ENCODE measurements at regions not wholly inside any gene's neighbourhood (a gene's known extent, or its start where the extent isn't known, plus 50 kb on each side); places are given as distances from the start of the nearest gene placed in this dataset.

DNA sequence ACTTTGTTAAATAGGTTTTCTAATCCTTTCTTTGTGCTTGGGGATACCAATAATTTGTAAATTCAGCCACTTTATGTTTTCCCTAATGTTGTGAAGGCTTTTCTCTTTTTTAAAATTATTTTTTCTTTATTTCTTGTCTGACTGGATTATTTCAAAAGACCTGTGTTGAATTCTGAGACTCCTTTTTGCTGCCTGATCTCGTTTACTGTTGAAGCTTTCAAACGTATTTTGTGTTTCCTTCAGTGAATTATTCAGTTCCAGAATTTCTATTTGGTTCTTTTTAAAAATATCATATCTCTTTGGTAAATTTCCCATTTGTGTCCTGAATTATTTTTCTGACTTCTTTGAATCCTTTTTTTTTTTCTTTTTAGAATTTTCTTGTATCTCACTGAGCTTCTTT, 241.6 kb downstream of the LRIG3 start:
- TF ChIP-seq, protein P1, sequence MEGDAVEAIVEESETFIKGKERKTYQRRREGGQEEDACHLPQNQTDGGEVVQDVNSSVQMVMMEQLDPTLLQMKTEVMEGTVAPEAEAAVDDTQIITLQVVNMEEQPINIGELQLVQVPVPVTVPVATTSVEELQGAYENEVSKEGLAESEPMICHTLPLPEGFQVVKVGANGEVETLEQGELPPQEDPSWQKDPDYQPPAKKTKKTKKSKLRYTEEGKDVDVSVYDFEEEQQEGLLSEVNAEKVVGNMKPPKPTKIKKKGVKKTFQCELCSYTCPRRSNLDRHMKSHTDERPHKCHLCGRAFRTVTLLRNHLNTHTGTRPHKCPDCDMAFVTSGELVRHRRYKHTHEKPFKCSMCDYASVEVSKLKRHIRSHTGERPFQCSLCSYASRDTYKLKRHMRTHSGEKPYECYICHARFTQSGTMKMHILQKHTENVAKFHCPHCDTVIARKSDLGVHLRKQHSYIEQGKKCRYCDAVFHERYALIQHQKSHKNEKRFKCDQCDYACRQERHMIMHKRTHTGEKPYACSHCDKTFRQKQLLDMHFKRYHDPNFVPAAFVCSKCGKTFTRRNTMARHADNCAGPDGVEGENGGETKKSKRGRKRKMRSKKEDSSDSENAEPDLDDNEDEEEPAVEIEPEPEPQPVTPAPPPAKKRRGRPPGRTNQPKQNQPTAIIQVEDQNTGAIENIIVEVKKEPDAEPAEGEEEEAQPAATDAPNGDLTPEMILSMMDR (IDR thresholded peaks at IDR 0.05 in 8 of 11, conservative IDR thresholded peaks at IDR 0.05 in 3 of 11): no peak
- no peak for TF ChIP-seq POLR2A (IDR thresholded peaks at IDR 0.05)
- TF ChIP-seq POLR2AphosphoS5 (IDR thresholded peaks at IDR 0.05): no peak

Data from spleen (tissue), 7 donors.